BJ (cell line): ENCODE measurements at regions not wholly inside any gene's neighbourhood (a gene's known extent, or its start where the extent isn't known, plus 50 kb on each side); places are given as distances from the start of the nearest gene placed in this dataset.

Experiments
- CTCF ChIA-PET: fragments of 350-600 bp; formaldehyde crosslinking; extraction: SDS; loops from one replicate; lab custom pipeline; 2021; ENCODE audit warnings: antibody characterized with exemption, inconsistent platforms; lab: Yijun Ruan, JAX
- POLR2A ChIA-PET: fragments of 300-600 bp; sonication (Branson Sonifier 250); formaldehyde crosslinking; extraction: SDS; loops from one replicate; lab custom pipeline; 2021; ENCODE audit warnings: antibody characterized with exemption; lab: Charles Lee
- DNase-seq: peaks from one replicate; pipeline ENCODE4 v3.0.0-alpha.2; 2011; ENCODE audit warnings: low read depth
- H3K27me3 ChIP-seq: 2 replicates; pipeline ENCODE4 v1.6.0; 2011; ENCODE audit warnings: low read length; ENCODE audit not compliant: control insufficient read depth, insufficient read depth
- H3K36me3 ChIP-seq: 2 replicates; pipeline ENCODE4 v1.5.1; 2011; ENCODE audit warnings: low read length; ENCODE audit not compliant: control insufficient read depth, insufficient read depth
- H3K4me3 ChIP-seq: 2 replicates; pipeline ENCODE4 v1.5.1; 2011; ENCODE audit warnings: low read depth, mild to moderate bottlenecking, control low read depth, low read length
- CTCF ChIP-seq: IDR thresholded peaks from 2 replicates; pipeline ENCODE4 v1.5.1; 2011; ENCODE audit warnings: low read depth, mild to moderate bottlenecking, control low read depth, inconsistent platforms, low read length, moderate library complexity; ENCODE audit not compliant: insufficient read depth

DNA sequence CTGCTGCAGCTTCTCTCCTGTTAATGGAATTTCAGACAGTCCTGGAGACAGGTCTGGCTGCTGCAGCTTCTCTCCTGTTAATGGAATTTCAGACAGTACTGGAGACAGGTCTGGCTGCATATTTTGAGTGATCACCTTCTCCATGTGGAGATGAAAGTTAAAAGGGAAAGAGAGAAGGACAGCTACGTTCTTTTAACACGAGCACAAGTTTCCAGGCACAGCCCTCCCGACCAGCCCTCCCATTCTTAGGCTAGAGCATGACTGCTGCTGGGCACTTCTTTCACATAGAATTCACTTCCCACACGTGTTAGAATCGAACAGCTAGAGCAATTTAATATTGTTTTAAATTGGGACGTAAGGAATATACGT lies 133.3 kb upstream of the DMRT1 start:
- ChIA-PET POLR2A (no interaction called here), CTCF (interaction anchor here (1.2 to 1.3 kb wide), 2 partner anchors 10 to 11 kb away, joined by 4 read pairs; no protein-coding TSS in a partner anchor)
- no peaks in the 10 kb centered on the region for H3K27me3 ChIP-seq
- H3K36me3 ChIP-seq: peaks cover 19% of the 10 kb centered on the region
- H3K4me3 ChIP-seq: peak overlapping the region; percentile 11; the same call in 1 of the 2 replicates
- TF ChIP-seq CTCF: no peak
- DNase-seq: no peak

GRCh38 chr9:708551-709432 lies 132.7 kb upstream of the DMRT1 start:
- Histone ChIP-seq H3K4me3 (peak overlapping the region; percentile 11; the same call in 1 of the 2 replicates), H3K36me3 (peaks cover 19% of the 10 kb centered on the region), H3K27me3 (no peaks in the 10 kb centered on the region)
- CTCF ChIA-PET: interaction anchor here (1.2 to 1.3 kb wide), 2 partner anchors 11 kb away, joined by 4 read pairs; no protein-coding TSS in a partner anchor
- no peak for DNase-seq
- POLR2A ChIA-PET: no interaction called here
- no peak for TF ChIP-seq CTCF

DNA sequence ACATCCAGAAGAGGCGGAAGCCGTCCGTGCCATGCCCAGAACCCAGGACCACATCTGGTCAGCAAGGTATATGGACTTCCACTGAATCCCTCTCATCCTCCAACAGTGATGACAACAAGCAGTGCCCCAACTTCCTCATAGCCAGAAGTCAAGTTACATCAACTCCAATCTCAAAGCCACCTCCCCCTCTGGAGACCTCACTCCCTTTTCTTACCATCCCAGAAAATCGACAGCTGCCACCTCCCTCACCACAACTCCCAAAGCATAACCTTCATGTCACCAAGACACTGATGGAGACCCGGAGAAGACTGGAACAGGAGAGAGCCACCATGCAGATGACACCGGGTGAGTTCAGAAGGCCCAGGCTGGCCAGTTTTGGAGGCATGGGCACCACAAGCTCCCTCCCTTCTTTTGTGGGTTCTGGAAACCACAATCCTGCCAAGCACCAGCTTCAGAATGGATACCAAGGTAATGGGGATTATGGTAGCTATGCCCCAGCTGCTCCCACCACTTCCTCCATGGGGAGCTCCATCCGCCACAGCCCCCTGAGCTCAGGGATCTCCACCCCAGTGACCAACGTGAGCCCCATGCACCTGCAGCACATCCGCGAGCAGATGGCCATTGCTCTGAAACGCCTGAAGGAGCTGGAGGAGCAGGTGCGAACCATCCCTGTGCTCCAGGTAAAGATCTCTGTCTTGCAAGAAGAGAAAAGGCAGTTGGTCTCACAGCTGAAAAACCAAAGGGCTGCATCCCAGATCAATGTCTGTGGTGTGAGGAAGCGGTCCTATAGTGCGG lies 130.3 kb upstream of the DMRT1 start:
- no peak for DNase-seq
- no peak for TF ChIP-seq CTCF
- Histone ChIP-seq H3K27me3 (no peaks in the 10 kb centered on the region), H3K4me3 (no peak overlapping the region), H3K36me3 (peaks cover 19% of the 10 kb centered on the region)
- CTCF ChIA-PET: interaction anchor here (1.1 to 1.4 kb wide), 4 partner anchors 11 to 40 kb away, joined by 3 to 5 read pairs (median 3); no protein-coding TSS in a partner anchor
- POLR2A ChIA-PET: no interaction called here

DNA sequence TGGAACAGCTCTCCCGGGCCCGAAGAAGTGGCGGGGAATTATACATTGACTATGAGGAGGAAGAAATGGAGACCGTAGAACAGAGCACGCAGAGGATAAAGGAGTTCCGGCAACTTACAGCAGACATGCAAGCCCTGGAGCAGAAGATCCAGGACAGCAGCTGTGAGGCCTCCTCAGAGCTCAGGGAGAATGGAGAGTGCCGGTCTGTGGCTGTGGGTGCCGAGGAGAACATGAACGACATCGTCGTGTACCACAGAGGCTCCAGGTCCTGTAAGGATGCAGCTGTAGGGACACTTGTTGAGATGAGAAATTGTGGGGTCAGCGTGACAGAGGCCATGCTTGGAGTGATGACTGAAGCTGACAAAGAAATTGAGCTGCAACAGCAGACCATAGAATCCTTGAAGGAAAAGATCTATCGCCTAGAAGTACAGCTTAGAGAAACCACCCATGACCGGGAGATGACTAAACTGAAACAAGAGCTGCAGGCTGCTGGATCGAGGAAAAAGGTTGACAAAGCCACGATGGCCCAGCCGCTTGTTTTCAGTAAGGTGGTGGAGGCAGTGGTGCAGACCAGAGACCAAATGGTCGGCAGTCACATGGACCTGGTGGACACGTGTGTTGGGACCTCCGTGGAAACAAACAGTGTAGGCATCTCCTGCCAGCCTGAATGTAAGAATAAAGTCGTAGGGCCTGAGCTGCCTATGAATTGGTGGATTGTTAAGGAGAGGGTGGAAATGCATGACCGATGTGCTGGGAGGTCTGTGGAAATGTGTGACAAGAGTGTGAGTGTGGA lies 129.5 kb upstream of the DMRT1 start:
- CTCF ChIA-PET: interaction anchor here (1.1 to 1.4 kb wide), 3 partner anchors 18 to 40 kb away, joined by 3 to 5 read pairs (median 3); no protein-coding TSS in a partner anchor
- Histone ChIP-seq H3K27me3 (no peaks in the 10 kb centered on the region), H3K36me3 (peaks cover 19% of the 10 kb centered on the region), H3K4me3 (no peak overlapping the region)
- POLR2A ChIA-PET: no interaction called here
- DNase-seq: no peak
- no peak for TF ChIP-seq CTCF
